AG09309 (cell line): ENCODE measurements at regions not wholly inside any gene's neighbourhood (a gene's known extent, or its start where the extent isn't known, plus 50 kb on each side); places are given as distances from the start of the nearest gene placed in this dataset.

Experiments used
- DNase-seq: peaks from one replicate; pipeline ENCODE4 v3.0.0-alpha.2; 2010; ENCODE audit warnings: low read depth
- H3K4me3 ChIP-seq: 2 replicates; pipeline ENCODE4 v1.5.1; 2011; ENCODE audit warnings: mild to moderate bottlenecking, low read depth, low read length, moderate library complexity; ENCODE audit not compliant: control insufficient read depth
- TF ChIP-seq, protein P1 (sequence below): IDR thresholded peaks from 2 replicates; pipeline ENCODE4 v1.5.1; 2011; ENCODE audit warnings: mild to moderate bottlenecking, low read depth, low read length, inconsistent platforms; ENCODE audit not compliant: insufficient read depth, control insufficient read depth; ENCODE audit errors: missing control alignments

- TF ChIP-seq, protein P1, sequence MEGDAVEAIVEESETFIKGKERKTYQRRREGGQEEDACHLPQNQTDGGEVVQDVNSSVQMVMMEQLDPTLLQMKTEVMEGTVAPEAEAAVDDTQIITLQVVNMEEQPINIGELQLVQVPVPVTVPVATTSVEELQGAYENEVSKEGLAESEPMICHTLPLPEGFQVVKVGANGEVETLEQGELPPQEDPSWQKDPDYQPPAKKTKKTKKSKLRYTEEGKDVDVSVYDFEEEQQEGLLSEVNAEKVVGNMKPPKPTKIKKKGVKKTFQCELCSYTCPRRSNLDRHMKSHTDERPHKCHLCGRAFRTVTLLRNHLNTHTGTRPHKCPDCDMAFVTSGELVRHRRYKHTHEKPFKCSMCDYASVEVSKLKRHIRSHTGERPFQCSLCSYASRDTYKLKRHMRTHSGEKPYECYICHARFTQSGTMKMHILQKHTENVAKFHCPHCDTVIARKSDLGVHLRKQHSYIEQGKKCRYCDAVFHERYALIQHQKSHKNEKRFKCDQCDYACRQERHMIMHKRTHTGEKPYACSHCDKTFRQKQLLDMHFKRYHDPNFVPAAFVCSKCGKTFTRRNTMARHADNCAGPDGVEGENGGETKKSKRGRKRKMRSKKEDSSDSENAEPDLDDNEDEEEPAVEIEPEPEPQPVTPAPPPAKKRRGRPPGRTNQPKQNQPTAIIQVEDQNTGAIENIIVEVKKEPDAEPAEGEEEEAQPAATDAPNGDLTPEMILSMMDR, result no peak
- no peak for DNase-seq
- no peak overlapping the region for H3K4me3 ChIP-seq
Observed at GRCh38 chr1:191963286-191963685, 195.0 kb upstream of the RGS18 start.

GRCh38 chr1:191963781-191964455 lies 194.3 kb upstream of the RGS18 start:
- no peak for DNase-seq
- H3K4me3 ChIP-seq, result no peak overlapping the region
- TF ChIP-seq, protein P1, result no peak

DNA sequence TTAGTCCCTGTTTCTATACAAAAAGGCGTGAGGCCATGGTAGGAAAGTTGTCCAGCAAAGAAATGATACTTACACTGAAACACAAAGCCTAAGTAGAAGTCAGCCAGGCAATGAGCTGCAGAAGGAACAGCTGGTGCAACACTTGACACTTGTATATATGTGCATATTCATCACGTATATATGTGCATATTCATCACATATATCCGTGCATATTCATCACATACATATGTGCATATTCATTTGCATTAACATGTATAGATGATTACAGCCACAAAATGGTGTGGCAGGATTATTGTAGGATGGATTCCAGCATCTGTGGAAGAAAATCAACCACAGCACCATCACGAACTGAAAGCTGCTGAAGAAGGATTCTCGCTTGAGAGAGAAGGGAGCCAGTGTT lies 189.0 kb upstream of the RGS18 start:
- TF ChIP-seq, protein P1, result no peak
- H3K4me3 ChIP-seq, result no peak overlapping the region
- no peak for DNase-seq

DNA sequence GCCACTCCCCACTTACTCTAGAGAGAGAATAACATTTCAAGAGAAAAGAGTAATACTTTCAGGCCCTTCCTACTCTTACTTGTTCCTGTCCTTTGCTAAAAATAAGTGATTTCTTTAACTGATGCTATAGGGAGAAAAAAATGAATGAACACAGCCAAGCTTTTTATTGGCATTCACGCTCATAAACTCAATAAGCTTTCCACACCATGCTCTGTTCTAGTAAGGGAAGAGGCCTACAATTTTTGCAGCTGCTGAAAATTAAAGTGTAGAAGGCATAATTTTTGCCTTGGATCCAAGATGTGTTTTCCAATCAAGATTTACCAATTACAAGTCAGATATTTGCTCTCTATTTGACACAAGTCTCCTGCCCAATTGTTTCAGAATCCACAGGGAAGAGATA lies 188.1 kb upstream of the RGS18 start:
- H3K4me3 ChIP-seq, result no peak overlapping the region
- no peak for DNase-seq
- TF ChIP-seq, protein P1, result no peak

DNA sequence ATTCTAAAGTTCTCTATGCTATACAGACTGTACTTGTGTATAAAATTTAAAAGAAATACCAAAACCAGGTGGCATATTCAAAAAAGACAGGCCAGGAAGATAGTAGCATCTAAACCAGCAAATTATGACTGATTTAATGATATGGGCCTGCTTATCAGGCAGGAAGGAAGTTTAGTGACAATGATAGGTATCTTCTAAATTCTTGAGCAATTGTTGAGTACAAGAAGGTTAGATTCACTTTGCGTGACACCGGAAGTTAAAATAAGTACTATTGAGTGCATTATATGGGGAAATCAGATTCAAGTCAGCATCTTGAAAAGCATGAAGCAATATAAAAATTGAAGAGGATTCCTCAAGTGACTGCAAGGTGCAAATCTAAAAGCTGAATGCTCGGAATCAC lies 186.8 kb upstream of the RGS18 start:
- no peak for DNase-seq
- H3K4me3 ChIP-seq, result no peak overlapping the region
- TF ChIP-seq, protein P1, result no peak

GRCh38 chr1:191974004-191974403 lies 184.3 kb upstream of the RGS18 start:
- TF ChIP-seq, protein P1, result no peak
- no peak overlapping the region for H3K4me3 ChIP-seq
- DNase-seq, result no peak
